Body of pancreas (tissue), 4 donors: ENCODE measurements at regions not wholly inside any gene's neighbourhood (a gene's known extent, or its start where the extent isn't known, plus 50 kb on each side); places are given as distances from the start of the nearest gene placed in this dataset.

Source experiments
- POLR2A ChIP-seq, 3 donors: fragments of 450-650 bp; IDR thresholded peaks; one replicate each; pipeline ENCODE4 v1.6.1; 2016; ENCODE audit warnings: antibody characterized with exemption in 3 of 3, mild to moderate bottlenecking in 2 of 3
- TF ChIP-seq, protein P1 (sequence below), 7 experiments: fragments of 450-650 bp in 4 of 7; fragments of 200-600 bp in 3 of 7; sonication (generic) in 3 of 7; IDR thresholded peaks; one replicate each; pipeline ENCODE4 v1.5.1; 2016 to 2019; ENCODE audit warnings: antibody characterized with exemption in 7 of 7

DNA sequence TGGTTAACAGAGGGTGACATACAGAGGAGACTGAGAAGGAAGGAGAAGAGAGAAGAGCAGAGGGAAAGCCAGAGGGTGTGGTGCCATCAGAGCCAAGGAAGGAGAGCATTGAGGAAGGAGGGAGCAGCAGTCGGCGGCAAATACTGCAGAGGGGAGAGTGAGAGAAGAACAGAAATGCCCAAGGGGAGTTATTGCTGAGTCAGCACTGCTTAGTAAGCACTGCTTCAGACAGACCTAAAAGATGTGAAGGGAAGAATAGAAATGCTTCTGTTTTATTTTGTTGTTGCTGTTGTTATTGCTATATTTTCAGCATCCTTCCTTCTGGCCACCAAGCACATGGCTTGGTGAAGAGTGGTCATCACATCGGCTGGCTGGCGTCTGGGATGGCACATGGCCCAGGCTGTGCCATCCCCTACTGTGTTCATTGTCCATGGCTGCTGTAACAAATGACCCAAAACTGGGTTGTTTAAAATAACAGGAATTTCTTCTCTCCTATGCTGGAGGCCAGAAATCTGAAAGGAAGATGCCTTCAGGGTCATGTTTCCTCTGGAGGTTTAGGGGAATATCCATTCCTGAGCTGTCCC, 204.1 kb upstream of the CNR1 start:
- TF ChIP-seq, protein P1, sequence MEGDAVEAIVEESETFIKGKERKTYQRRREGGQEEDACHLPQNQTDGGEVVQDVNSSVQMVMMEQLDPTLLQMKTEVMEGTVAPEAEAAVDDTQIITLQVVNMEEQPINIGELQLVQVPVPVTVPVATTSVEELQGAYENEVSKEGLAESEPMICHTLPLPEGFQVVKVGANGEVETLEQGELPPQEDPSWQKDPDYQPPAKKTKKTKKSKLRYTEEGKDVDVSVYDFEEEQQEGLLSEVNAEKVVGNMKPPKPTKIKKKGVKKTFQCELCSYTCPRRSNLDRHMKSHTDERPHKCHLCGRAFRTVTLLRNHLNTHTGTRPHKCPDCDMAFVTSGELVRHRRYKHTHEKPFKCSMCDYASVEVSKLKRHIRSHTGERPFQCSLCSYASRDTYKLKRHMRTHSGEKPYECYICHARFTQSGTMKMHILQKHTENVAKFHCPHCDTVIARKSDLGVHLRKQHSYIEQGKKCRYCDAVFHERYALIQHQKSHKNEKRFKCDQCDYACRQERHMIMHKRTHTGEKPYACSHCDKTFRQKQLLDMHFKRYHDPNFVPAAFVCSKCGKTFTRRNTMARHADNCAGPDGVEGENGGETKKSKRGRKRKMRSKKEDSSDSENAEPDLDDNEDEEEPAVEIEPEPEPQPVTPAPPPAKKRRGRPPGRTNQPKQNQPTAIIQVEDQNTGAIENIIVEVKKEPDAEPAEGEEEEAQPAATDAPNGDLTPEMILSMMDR (IDR thresholded peaks at IDR 0.05): no peak
- TF ChIP-seq POLR2A (IDR thresholded peaks at IDR 0.05): no peak
